ENCODE measurements at regions not wholly inside any gene's neighbourhood (a gene's known extent, or its start where the extent isn't known, plus 50 kb on each side); places are given as distances from the start of the nearest gene placed in this dataset.

DNA sequence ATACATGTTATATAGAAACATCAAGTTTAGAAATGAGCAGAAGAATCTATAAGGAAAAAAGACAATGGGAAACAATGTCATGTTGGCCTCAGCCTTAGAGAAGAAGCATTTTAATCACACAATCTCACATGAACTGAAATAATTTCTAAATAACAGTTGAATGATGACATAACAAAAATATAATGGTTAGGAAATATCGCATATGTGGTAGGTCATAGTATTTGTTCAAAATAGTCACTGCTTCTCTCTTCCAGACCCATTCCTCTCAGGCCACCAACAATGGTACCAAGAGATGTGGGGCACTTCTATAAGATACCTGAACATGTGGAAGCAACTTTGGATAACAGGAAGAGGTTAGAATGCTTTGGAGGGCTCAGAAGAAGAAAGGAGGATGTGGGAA lies 195.7 kb upstream of the PDZRN3 start:
- Histone ChIP-seq H3K36me3 (ENCODE audit: insufficient read depth) (no peaks in the 10 kb centered on the region), H3K4me1 (ENCODE audit: insufficient read depth) (no peaks in the 10 kb centered on the region), H3K27ac (ENCODE audit: low read depth) (no peak overlapping the region), H3K4me3 (ENCODE audit: low read depth, low read length) (no peak overlapping the region)
- DNase-seq (ENCODE audit: extremely low spot score), result no peak
- WGBS, result 94% methylated on average over 1 of the region's 1 CpG

DNA sequence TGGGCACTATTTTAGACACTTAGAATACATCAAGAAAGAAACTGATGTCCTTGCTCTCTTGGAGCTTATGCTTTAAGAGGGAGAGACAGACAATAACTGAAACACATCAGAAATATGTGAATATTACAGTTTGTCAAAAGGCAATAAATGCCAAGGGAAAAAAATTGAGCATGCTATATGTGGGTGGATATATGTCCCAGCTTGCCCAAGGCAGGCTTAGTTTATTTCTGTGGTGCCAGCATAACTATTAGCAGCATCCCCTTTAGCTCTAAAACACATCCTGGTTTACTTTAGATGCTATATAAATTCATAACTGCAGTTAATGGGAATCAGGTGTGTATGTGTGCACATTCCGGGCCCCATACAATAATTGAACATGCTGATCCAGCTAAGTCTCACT lies 191.2 kb upstream of the PDZRN3 start:
- H3K4me3 ChIP-seq (ENCODE audit: low read depth, low read length), result no peak overlapping the region
- 91% methylated on average over 1 of the region's 1 CpG for WGBS
- H3K36me3 ChIP-seq (ENCODE audit: insufficient read depth), result no peaks in the 10 kb centered on the region
- no peaks in the 10 kb centered on the region for H3K4me1 ChIP-seq (ENCODE audit: insufficient read depth)
- no peak overlapping the region for H3K27ac ChIP-seq (ENCODE audit: low read depth)
- no peak for DNase-seq (ENCODE audit: extremely low spot score)

DNA sequence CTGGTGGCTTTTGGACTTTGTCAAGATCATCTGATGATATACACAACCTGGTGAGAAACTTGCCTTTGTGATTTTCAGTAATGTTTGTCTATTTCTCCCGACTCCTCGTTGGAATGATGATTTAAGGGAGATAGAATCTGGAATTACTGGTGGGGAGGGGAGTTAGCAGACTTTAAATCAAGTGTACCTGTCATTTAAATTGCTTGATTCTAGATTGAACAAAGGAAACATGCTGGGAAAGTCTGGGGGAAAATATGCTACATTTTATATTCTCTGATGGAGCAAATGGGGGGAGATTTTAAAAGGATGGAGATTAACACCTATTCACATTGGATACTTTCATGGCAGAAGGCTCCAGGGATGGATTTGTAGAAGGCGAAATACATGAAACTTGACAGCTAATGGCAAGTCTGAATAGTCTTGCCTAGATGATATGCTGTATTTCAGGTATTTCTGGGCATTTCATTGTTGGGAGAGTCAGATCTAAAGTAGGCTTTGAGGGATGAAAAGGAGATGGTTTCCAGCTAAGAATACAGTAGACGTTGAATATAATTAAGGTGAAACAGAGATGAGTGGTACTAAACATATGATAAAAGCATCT lies 189.1 kb upstream of the PDZRN3 start:
- H3K36me3 ChIP-seq (ENCODE audit: insufficient read depth), result no peaks in the 10 kb centered on the region
- no peak for DNase-seq (ENCODE audit: extremely low spot score)
- WGBS, result 77% methylated on average over 4 of the region's 4 CpGs
- no peaks in the 10 kb centered on the region for H3K4me1 ChIP-seq (ENCODE audit: insufficient read depth)
- H3K27ac ChIP-seq (ENCODE audit: low read depth), result no peak overlapping the region
- no peak overlapping the region for H3K4me3 ChIP-seq (ENCODE audit: low read depth, low read length)

DNA sequence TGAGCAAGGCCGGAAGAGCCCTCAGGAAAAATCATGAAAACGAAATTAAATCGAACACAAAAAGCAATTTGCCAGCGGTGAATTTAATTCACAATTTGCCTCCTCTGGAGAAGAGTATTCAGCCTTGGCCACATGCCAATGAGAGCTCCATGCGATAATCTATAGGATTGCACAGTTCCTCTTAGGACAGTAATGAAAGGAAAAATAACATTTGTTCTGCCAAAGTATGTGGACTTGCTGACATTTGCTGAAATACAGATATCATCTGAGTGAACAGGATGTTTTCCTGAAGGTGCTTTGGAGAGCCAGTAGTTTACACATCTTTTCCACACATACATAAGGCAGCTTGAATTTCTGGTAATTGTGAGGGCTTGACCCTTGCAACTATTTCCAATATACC lies 188.6 kb upstream of the PDZRN3 start:
- H3K4me3 ChIP-seq (ENCODE audit: low read depth, low read length), result no peak overlapping the region
- 27% methylated on average over 5 of the region's 5 CpGs for WGBS
- H3K27ac ChIP-seq (ENCODE audit: low read depth), result no peak overlapping the region
- no peaks in the 10 kb centered on the region for H3K36me3 ChIP-seq (ENCODE audit: insufficient read depth)
- peak; percentile 64 for DNase-seq (ENCODE audit: extremely low spot score)
- no peaks in the 10 kb centered on the region for H3K4me1 ChIP-seq (ENCODE audit: insufficient read depth)

DNA sequence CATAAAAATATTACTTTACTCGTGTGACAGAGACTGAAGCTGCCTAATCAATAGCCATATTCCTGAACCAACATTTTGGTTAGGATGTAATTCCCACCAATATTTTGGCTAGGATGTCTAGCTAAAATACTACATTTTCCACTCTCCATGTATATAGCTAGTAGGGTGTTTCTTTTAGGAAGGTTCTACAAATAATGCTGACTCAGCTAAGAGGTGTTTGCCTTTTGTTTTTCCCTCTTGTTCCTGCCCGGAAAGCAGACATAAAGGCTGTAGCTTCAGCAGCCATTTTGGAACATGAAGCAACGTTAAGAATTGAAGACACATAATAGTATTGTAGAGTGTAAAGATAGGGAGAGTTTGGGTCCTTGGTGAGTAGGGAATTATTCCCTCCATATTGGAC lies 187.3 kb upstream of the PDZRN3 start:
- H3K36me3 ChIP-seq (ENCODE audit: insufficient read depth), result no peaks in the 10 kb centered on the region
- WGBS, result 81% methylated on average over 3 of the region's 3 CpGs
- no peaks in the 10 kb centered on the region for H3K4me1 ChIP-seq (ENCODE audit: insufficient read depth)
- DNase-seq (ENCODE audit: extremely low spot score), result no peak
- H3K27ac ChIP-seq (ENCODE audit: low read depth), result no peak overlapping the region
- H3K4me3 ChIP-seq (ENCODE audit: low read depth, low read length), result no peak overlapping the region

DNA sequence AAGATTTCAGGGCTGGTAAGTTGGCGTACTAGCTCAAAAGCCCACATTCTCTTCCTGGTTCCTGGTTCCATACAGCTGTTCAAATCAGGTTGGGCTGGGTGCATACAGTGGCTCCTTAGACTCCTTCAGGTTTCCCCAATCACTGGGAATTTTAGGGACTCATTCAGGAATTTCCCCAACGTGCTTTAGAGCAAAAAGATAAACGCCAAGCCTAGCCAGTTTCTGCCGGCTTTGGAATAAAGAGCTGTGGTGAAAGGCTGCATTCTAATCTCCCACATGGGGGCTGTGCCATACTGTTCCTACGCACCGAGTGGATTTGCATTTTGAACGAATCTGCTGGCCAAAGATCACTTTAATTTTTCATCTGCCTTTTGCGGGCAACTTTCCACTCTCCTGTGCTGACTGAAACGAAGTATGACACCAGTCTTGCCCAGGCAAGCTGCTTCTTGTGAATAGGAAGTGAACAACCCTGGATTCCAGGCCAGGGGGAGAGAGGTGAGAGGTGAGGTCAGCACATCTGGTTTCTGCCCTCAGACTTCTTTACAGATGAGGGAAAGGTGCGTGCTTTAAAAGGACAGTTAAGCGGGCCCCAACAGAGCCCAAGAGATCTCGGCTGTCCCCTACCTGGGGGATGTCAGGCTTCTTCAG lies 184.2 kb upstream of the PDZRN3 start:
- no peak overlapping the region for H3K27ac ChIP-seq (ENCODE audit: low read depth)
- no peak overlapping the region for H3K4me3 ChIP-seq (ENCODE audit: low read depth, low read length)
- 68% methylated on average over 12 of the region's 12 CpGs for WGBS
- no peaks in the 10 kb centered on the region for H3K36me3 ChIP-seq (ENCODE audit: insufficient read depth)
- no peak for DNase-seq (ENCODE audit: extremely low spot score)
- H3K4me1 ChIP-seq (ENCODE audit: insufficient read depth), result no peaks in the 10 kb centered on the region

DNA sequence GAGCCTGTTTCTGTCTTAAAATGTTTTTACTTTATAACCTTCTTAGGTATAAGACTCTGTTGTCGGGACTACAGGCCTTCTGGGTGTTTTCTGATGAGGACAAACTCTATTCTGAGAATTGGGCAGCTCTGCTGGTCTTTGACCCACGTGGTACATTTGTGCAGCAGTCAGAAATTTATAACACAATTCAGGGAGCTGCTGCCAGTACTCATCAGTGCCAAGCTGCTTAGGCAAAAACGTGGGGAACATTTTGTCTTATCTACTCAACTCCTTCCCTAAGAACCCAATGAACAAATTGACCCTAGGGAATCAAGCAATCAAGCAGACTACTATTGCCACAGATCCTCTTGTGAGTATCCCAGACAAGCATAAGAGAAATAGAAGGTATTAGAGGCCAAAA lies 180.7 kb upstream of the PDZRN3 start:
- Histone ChIP-seq H3K36me3 (ENCODE audit: insufficient read depth) (no peaks in the 10 kb centered on the region), H3K4me3 (ENCODE audit: low read depth, low read length) (no peak overlapping the region), H3K27ac (ENCODE audit: low read depth) (no peak overlapping the region), H3K4me1 (ENCODE audit: insufficient read depth) (no peaks in the 10 kb centered on the region)
- 37% methylated on average over 3 of the region's 3 CpGs for WGBS
- no peak for DNase-seq (ENCODE audit: extremely low spot score)

DNA sequence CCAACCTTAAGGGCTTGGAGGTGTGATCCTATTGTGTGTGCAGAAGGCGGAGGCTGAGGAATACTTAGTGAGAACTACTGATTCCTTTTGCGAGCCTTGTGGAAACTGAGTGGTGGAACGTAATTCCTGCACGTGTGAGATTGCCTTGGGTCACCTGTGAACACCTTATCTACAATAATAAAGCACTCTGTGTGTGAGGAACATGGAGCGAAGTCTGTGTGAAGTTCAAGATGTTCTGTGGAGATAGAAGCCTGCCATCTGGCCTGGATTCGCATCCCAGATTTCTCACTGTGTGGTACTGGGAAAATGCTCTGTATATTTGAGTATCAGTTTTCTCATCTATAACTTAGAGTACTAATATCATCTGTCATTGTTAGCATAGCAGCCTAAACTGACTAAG lies 179.5 kb upstream of the PDZRN3 start:
- WGBS, result 96% methylated on average over 6 of the region's 6 CpGs
- no peak for DNase-seq (ENCODE audit: extremely low spot score)
- H3K36me3 ChIP-seq (ENCODE audit: insufficient read depth), result no peaks in the 10 kb centered on the region
- H3K27ac ChIP-seq (ENCODE audit: low read depth), result no peak overlapping the region
- H3K4me3 ChIP-seq (ENCODE audit: low read depth, low read length), result no peak overlapping the region
- H3K4me1 ChIP-seq (ENCODE audit: insufficient read depth), result no peaks in the 10 kb centered on the region

DNA sequence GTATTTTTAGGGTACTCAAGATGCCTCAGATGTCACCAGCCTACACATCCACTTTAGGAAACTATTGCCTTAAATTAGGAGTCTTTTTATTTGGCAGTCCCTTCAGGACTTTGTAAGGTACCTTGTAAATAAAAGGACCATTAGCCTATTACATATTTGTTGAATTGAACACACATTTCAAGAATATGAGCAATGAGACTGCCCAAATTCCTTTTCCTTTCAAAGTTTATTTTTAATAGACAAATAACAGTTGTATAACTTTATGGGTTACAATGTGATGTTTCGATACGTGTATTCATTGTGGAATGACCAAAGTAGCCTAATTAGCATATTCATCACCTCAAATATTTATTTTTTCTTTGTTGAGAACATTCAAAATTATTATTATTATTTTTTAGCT lies 176.7 kb upstream of the PDZRN3 start:
- no peaks in the 10 kb centered on the region for H3K36me3 ChIP-seq (ENCODE audit: insufficient read depth)
- no peaks in the 10 kb centered on the region for H3K4me1 ChIP-seq (ENCODE audit: insufficient read depth)
- H3K27ac ChIP-seq (ENCODE audit: low read depth), result no peak overlapping the region
- no peak for DNase-seq (ENCODE audit: extremely low spot score)
- WGBS, result 80% methylated on average over 2 of the region's 2 CpGs
- H3K4me3 ChIP-seq (ENCODE audit: low read depth, low read length), result no peak overlapping the region

DNA sequence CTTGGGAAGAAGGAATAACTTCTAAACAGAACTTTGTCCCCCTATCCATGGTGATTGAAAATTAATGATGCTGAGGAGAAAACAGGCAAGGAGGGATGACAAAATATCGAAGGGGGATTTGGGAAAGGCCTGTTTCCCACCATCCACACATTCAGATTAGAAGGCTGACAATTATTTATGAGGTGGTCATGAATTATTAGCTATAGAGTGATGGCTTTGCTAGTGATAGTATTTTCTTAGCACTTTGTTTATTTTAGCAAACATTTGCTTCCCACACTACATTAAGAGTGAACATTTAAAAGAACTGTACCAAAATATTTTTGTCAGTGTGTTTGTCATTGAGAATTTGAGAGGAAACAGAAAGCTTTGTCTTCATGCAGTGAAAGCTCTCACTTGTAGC lies 172.6 kb upstream of the PDZRN3 start:
- no peak for DNase-seq (ENCODE audit: extremely low spot score)
- no peaks in the 10 kb centered on the region for H3K36me3 ChIP-seq (ENCODE audit: insufficient read depth)
- no peak overlapping the region for H3K27ac ChIP-seq (ENCODE audit: low read depth)
- H3K4me3 ChIP-seq (ENCODE audit: low read depth, low read length), result no peak overlapping the region
- H3K4me1 ChIP-seq (ENCODE audit: insufficient read depth), result no peaks in the 10 kb centered on the region
- WGBS, result 58% methylated on average over 1 of the region's 1 CpG

DNA sequence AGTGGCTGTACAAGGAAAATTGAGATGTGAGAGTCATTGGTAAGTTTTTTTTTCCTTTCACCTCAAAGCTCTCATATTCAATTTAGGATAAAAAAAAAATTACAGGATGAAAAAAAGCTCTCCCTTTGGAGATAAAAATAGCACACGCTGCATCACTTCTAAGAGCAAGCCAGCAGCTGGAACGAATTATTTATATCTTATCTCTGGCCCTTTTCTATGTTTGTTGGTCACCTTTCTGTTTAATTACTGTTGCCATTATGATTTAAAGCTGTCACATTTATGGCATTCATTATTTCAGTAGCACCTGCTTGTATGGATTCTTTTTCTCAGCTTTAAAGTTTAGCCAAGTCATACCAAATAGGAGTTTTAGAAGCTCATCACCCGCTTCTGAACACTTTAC lies 171.6 kb upstream of the PDZRN3 start:
- DNase-seq (ENCODE audit: extremely low spot score), result no peak
- H3K27ac ChIP-seq (ENCODE audit: low read depth), result no peak overlapping the region
- no peaks in the 10 kb centered on the region for H3K36me3 ChIP-seq (ENCODE audit: insufficient read depth)
- H3K4me1 ChIP-seq (ENCODE audit: insufficient read depth), result no peaks in the 10 kb centered on the region
- WGBS, result 41% methylated on average over 3 of the region's 3 CpGs
- H3K4me3 ChIP-seq (ENCODE audit: low read depth, low read length), result no peak overlapping the region

DNA sequence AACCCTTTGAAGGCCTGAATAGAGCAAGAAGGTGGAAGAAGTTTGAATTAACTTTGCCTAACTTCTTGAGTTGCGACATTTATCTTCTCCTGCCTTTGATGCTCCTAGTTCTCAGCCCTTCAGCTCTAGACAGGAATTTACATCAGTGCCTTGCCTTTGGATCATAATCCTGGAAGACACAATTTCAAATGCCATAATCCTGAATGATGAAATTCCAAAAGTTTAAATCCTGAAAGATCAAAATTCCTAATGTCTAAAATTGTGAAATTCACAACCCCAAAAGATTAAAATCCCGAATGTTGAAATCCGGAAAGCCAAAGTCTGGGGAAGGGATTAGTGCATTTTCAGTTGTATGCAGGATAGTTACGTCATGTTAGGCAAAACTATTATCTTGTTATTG lies 166.6 kb upstream of the PDZRN3 start:
- WGBS, result 63% methylated on average over 4 of the region's 4 CpGs
- no peaks in the 10 kb centered on the region for H3K36me3 ChIP-seq (ENCODE audit: insufficient read depth)

DNA sequence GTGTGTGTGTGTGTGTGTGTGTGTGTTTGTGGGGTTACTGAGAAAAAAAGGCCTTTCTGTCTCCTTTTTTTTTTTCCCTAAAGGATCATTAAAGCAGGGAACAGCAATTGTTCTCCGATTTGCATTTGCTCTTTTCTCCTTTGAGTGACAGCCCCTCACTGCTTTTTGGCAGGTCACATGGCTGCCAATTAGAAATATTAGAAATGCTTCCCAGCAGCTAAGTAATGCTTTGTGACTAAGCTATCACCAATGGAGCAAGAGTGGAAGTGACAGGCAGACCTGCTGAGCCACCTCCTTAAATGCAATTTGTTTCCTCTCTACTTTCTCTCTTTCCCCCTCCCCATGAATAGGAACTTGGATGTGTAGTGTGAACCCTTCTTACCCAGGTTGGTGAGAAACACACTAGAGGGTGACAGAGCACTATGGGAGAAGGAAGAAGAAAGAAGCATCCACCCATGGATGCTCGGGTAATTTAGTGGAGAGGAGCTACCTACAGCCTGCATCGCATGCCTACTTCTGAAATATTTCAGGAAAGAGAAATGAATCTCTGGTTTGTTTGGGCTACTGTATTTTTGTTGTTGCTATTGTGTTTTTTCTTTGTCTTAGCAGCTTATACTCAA lies 165.2 kb upstream of the PDZRN3 start:
- no peak for DNase-seq (ENCODE audit: extremely low spot score)
- H3K36me3 ChIP-seq (ENCODE audit: insufficient read depth), result no peaks in the 10 kb centered on the region
- no peak overlapping the region for H3K4me3 ChIP-seq (ENCODE audit: low read depth, low read length)
- WGBS, result 98% methylated on average over 3 of the region's 3 CpGs
- H3K27ac ChIP-seq (ENCODE audit: low read depth), result no peak overlapping the region
- no peaks in the 10 kb centered on the region for H3K4me1 ChIP-seq (ENCODE audit: insufficient read depth)

More for the DNA sequence above, 166.6 kb upstream of the PDZRN3 start:
- DNase-seq (ENCODE audit: extremely low spot score), result no peak
- Histone ChIP-seq H3K4me1 (ENCODE audit: insufficient read depth) (no peaks in the 10 kb centered on the region), H3K27ac (ENCODE audit: low read depth) (no peak overlapping the region), H3K4me3 (ENCODE audit: low read depth, low read length) (no peak overlapping the region)

DNA sequence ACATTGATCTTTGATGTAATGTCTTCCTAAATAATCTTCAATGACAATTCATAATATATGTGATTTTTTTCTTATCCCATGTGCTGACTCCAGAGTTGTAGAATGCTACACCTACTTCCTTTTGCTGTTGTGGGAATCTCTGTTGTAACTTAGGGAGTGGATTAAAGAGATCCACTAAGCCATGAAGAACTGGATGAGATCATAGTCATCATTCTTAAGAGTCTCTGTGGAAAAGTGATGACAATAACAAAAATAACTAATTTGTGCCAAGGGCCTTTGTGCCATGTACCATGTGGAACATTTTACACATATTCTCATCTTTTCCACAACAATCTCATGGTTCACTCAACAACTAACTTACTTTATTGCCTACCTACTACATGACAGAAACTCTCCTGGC lies 162.9 kb upstream of the PDZRN3 start:
- no peak overlapping the region for H3K27ac ChIP-seq (ENCODE audit: low read depth)

More for the DNA sequence above, 162.9 kb upstream of the PDZRN3 start:
- Histone ChIP-seq H3K4me3 (ENCODE audit: low read depth, low read length) (no peak overlapping the region), H3K36me3 (ENCODE audit: insufficient read depth) (no peaks in the 10 kb centered on the region), H3K4me1 (ENCODE audit: insufficient read depth) (no peaks in the 10 kb centered on the region)
- DNase-seq (ENCODE audit: extremely low spot score), result no peak
